ENCODE measurements at regions not wholly inside any gene's neighbourhood (a gene's known extent, or its start where the extent isn't known, plus 50 kb on each side); places are given as distances from the start of the nearest gene placed in this dataset.

DNA sequence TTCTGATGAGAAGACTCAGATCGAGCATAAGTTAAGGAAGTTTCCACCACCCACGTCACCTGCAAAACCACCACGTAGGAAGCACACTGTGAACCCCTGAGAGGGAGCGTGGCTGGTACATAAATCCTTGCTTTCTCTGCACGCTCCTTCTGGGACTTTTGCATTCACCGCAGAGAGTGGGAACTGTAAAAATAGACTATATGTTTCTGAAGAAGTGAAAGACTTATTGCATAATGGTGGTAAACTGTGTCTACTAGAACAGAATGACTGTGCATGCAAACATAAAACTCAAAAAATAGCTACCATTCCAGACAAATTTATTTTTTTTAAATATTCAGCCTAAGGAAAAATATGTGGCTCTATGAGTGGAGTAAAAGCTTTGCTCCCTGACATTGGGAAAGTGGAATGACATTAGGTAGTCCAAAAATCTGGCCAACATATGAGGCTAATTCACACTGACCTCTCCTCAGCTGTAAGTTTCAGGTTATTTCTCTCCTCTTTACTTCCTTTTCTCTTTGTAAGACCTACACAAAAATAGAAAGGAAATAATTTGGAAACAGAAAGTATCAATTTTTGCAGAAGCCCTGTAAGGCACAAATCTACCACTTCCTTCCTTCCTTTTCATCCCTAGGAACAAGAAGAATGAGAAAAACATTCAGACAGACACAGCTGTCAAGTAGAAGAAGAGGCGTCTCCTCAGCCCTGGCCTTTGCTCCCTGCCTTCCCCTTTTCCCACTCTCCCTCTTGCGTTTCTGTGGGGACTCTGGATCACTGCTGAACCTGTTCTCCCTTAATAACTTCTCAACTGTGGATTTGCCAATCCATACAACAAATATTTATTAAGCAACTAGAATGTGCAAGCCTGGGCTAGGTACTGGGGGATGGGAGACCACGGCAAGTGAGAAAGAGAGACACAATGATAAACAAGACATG is 264.3 kb upstream of the FOXN3 start:
- TF ChIP-seq, protein P1, sequence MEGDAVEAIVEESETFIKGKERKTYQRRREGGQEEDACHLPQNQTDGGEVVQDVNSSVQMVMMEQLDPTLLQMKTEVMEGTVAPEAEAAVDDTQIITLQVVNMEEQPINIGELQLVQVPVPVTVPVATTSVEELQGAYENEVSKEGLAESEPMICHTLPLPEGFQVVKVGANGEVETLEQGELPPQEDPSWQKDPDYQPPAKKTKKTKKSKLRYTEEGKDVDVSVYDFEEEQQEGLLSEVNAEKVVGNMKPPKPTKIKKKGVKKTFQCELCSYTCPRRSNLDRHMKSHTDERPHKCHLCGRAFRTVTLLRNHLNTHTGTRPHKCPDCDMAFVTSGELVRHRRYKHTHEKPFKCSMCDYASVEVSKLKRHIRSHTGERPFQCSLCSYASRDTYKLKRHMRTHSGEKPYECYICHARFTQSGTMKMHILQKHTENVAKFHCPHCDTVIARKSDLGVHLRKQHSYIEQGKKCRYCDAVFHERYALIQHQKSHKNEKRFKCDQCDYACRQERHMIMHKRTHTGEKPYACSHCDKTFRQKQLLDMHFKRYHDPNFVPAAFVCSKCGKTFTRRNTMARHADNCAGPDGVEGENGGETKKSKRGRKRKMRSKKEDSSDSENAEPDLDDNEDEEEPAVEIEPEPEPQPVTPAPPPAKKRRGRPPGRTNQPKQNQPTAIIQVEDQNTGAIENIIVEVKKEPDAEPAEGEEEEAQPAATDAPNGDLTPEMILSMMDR (IDR thresholded peaks at IDR 0.05; ENCODE audit: low read depth, low read length) = no peak
- TF ChIP-seq EZH2phosphoT487 (IDR thresholded peaks at IDR 0.05; ENCODE audit: low read depth) = no peak

Data from OCI-LY3 (cell line).